K562 (cell line): ENCODE measurements at regions not wholly inside any gene's neighbourhood (a gene's known extent, or its start where the extent isn't known, plus 50 kb on each side); places are given as distances from the start of the nearest gene placed in this dataset.
A peak's percentile ranks its signal among the peaks of the same experiment; 100 is the strongest.

Source experiments
- ATAC-seq: fragments of 200-7000 bp; cut with Tn5 transposase; 3 replicates; pipeline ENCODE4 v1.9.1; 2020; ENCODE audit warnings: moderate library complexity
- BruUV-seq: library from RNA; stranded (reverse); fragments of 400-500 nt; replicated peaks from 2 replicates; lab custom pipeline; 2021; lab: Mats Ljungman, UMichigan
- CTCF ChIA-PET: fragments of 300-600 bp; formaldehyde crosslinking; extraction: SDS; loops from one replicate; lab custom pipeline; 2021; ENCODE audit warnings: low intra/inter-chr PET ratio; lab: Yijun Ruan, JAX
- POLR2A ChIA-PET: fragments of 300-600, 350-650 bp; sonication (Branson Sonifier 250); formaldehyde crosslinking; extraction: SDS; loops from one replicate; lab custom pipeline; 2021; ENCODE audit warnings: antibody characterized with exemption, inconsistent platforms; lab: Yijun Ruan, JAX
- DNase-seq, 4 experiments: peaks; one replicate each; pipeline versions ENCODE4 v3.0.0 to v3.0.0-alpha.2; 2011 to 2018; ENCODE audit warnings: low spot score in 3 of 4, mixed read lengths in 3 of 4; ENCODE audit errors: extremely low read depth in 1 of 4
- FAIRE-seq: peaks from 2 replicates; lab custom pipeline; 2011; peaks lifted over from hg19 to GRCh38; lab: Jason Lieb, UNC
- H2AFZ ChIP-seq: 2 replicates; pipeline ENCODE4 v1.6.0; 2011; ENCODE audit warnings: low read depth, low read length, control low read depth, inconsistent platforms
- H3K27ac ChIP-seq: fragments of 200-600 bp; 3 replicates; pipeline ENCODE4 v1.8.0; 2011; ENCODE audit warnings: low read depth, mild to moderate bottlenecking, control low read depth, inconsistent platforms, low read length, moderate library complexity, mixed read lengths; ENCODE audit errors: extremely low read depth
- H3K27me3 ChIP-seq, 2 experiments: fragments of 300-600 bp in 1 of 2; 2 replicates in 1 of 2; 3 replicates in 1 of 2; pipeline versions ENCODE4 v1.6.0 to v1.8.0; 2011; ENCODE audit warnings: inconsistent platforms in 2 of 2, low read length in 2 of 2, mild to moderate bottlenecking in 1 of 2, mixed read lengths in 1 of 2, moderate library complexity in 1 of 2; ENCODE audit not compliant: control insufficient read depth in 2 of 2, insufficient read depth in 2 of 2
- H3K36me3 ChIP-seq: fragments of 300-600 bp; 3 replicates; pipeline ENCODE4 v1.8.0; 2011; ENCODE audit warnings: mild to moderate bottlenecking, low read length, inconsistent platforms; ENCODE audit not compliant: control insufficient read depth, insufficient read depth
- H3K4me1 ChIP-seq, 2 experiments: fragments of 200-600 bp in 1 of 2; replicated peaks in 1 of 2; 2 replicates in 1 of 2; 3 replicates in 1 of 2; pipeline versions ENCODE4 v1.5.1 to v1.8.0; 2011; ENCODE audit warnings: inconsistent platforms in 2 of 2, low read length in 2 of 2, mild to moderate bottlenecking in 1 of 2, mixed read lengths in 1 of 2, moderate library complexity in 1 of 2; ENCODE audit not compliant: control insufficient read depth in 2 of 2, insufficient read depth in 2 of 2
- H3K4me2 ChIP-seq: 2 replicates; pipeline ENCODE4 v1.6.1; 2011; ENCODE audit warnings: low read length, control low read depth, inconsistent platforms, mixed read lengths; ENCODE audit not compliant: insufficient read depth
- H3K4me3 ChIP-seq: fragments of 200-600 bp; sonication (generic), shearing (Covaris generic); 2 replicates; pipeline ENCODE4 v1.5.1; 2016; ENCODE audit warnings: control low read depth, inconsistent platforms
- H3K79me2 ChIP-seq: fragments of 200-600 bp; 3 replicates; pipeline ENCODE4 v1.8.0; 2011; ENCODE audit warnings: low read length, inconsistent platforms; ENCODE audit not compliant: control insufficient read depth, insufficient read depth
- H3K9ac ChIP-seq, 2 experiments: 2 replicates each; pipeline versions ENCODE4 v1.6.0 to v1.6.1; 2011; ENCODE audit warnings: low read depth in 2 of 2, low read length in 2 of 2, control low read depth in 1 of 2, inconsistent platforms in 1 of 2, mild to moderate bottlenecking in 1 of 2, mixed read lengths in 1 of 2; ENCODE audit not compliant: insufficient read depth in 1 of 2
- H3K9me1 ChIP-seq: one replicate; pipeline ENCODE4 v1.6.0; 2011; ENCODE audit warnings: inconsistent platforms, mild to moderate bottlenecking, low read length, moderate library complexity; ENCODE audit not compliant: control insufficient read depth, insufficient read depth
- H3K9me3 ChIP-seq: replicated peaks from 2 replicates; pipeline ENCODE4 v1.5.1; 2011; ENCODE audit warnings: low read depth, low read length, inconsistent platforms; ENCODE audit not compliant: control insufficient read depth, insufficient read depth
- H4K20me1 ChIP-seq: replicated peaks from 2 replicates; pipeline ENCODE4 v1.6.1; 2011; ENCODE audit warnings: low read length, inconsistent platforms, mixed read lengths; ENCODE audit not compliant: control insufficient read depth, insufficient read depth
- CEBPB ChIP-seq: fragments of 450-650 bp; IDR thresholded peaks from 2 replicates; pipeline ENCODE4 v1.6.1; 2016; ENCODE audit warnings: missing genetic modification characterization, missing compliant biosample characterization
- CEBPG ChIP-seq, 3 experiments: fragments of 200-800 bp in 1 of 3; sonication (Bioruptor generic) in 1 of 3; sonication (generic) in 1 of 3; formaldehyde crosslinking in 1 of 3; IDR thresholded peaks in 2 of 3; conservative IDR thresholded peaks in 1 of 3; 2 replicates each; pipeline versions ENCODE4 v1.6.1 to v1.8.0; 2016 to 2022; ENCODE audit warnings: missing compliant biosample characterization in 2 of 3, missing genetic modification characterization in 2 of 3, mild to moderate bottlenecking in 1 of 3, missing genetic modification reagents in 1 of 3
- ESRRA ChIP-seq: fragments of 450-650 bp; IDR thresholded peaks from 2 replicates; pipeline ENCODE4 v1.6.1; 2014; ENCODE audit warnings: low read depth, mild to moderate bottlenecking, moderate library complexity, borderline replicate concordance
- GTF2B ChIP-seq: IDR thresholded peaks from 2 replicates; pipeline ENCODE4 v1.6.1; 2011; ENCODE audit not compliant: insufficient read length; ENCODE audit errors: extremely low read depth
- HDAC3 ChIP-seq: fragments of 450-650 bp; IDR thresholded peaks from 2 replicates; pipeline ENCODE4 v1.6.1; 2018; ENCODE audit warnings: borderline replicate concordance, mild to moderate bottlenecking, moderate library complexity; ENCODE audit not compliant: partially characterized antibody
- NR1H2 ChIP-seq: sonication (generic); formaldehyde crosslinking; IDR thresholded peaks from 2 replicates; pipeline ENCODE4 v1.4.0; 2020; ENCODE audit warnings: mild to moderate bottlenecking, missing genetic modification reagents
- TEAD4 ChIP-seq, 2 experiments: sonication (generic) in 1 of 2; formaldehyde crosslinking in 1 of 2; IDR thresholded peaks; 2 replicates each; pipeline versions ENCODE4 v1.6.1 to v1.8.0; 2012 to 2022; ENCODE audit warnings: borderline replicate concordance in 1 of 2, inconsistent platforms in 1 of 2, low read length in 1 of 2, mild to moderate bottlenecking in 1 of 2, missing genetic modification reagents in 1 of 2
- WGBS: fragments of 100-300 bp; shearing (Covaris generic); methylation state at CpG from one replicate; pipeline ENCODE4 v1.1.6; 2016; ENCODE audit warnings: low coverage, mixed read lengths; ENCODE audit not compliant: insufficient coverage; ENCODE audit errors: missing lambda C conversion rate; 5-methylcytosine and 5-hydroxymethylcytosine counted together
- in situ Hi-C: fragments of 300-500 bp; cut with MboI; formaldehyde crosslinking; loops from 4 replicates; pipeline ENCODE4 v1.15.0; 2018; ENCODE audit warnings: inconsistent platforms, mixed read lengths
- intact Hi-C: fragments of 100-400 bp; cut with micrococcal nuclease; formaldehyde crosslinking; loops from 2 replicates; pipeline ENCODE4 v1.14.2; 2022

DNA sequence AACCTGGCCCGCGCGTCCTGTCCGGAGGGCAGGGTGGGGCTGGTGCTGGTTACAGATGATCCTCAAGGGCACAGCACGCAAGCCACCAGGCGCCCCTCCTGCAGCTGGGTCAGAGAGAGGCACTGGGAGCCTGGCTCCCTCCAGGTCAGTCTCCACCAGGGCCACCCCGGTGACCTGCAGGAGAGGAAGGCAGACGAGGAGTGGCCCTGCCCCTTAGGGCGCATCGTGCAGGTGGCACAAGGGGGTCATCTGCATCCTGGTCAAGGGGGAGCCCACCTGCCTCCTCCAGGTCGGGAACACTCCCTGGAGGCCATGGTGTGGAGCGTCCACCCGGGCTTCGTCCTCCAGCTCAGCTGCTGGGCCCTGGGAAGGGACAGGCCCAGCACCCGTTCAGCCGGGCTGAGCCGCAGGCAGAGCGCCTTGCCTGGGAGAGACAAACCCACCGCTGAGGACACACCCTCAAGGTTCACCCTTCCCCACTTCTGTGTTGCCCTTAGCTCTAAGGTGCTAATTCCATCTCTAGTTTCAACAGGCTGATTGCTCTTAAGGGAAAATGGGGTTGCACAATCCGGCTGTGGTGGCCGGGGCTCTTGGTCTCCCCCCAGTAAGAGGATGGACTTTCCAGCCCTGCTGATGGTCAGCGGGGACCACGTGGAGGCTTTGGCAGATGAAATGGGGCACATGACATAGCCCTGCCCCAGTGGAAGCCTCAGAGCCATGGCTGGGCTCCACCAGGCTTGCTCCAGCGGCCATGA is 63.2 kb downstream of the SIK1 start:
- FAIRE-seq = no peak
- no peak overlapping the region for H3K4me2 ChIP-seq

More for the DNA sequence above, 63.2 kb downstream of the SIK1 start:
- no peaks in the 10 kb centered on the region for H3K36me3 ChIP-seq
- H4K20me1 ChIP-seq = 0 out of 2 replicates have a peak, but pooled peaks cover 15% of the 10 kb centered on the region
- H3K4me1 ChIP-seq = peaks cover 0 to 38% of the 10 kb centered on the region in 2 experiments; a peak in 3 of 5 replicates
- CTCF ChIA-PET = no interaction called here
- no peak overlapping the region for H3K27ac ChIP-seq
- intact Hi-C loops = no loop called here
- no peaks in the 10 kb centered on the region for H3K9me3 ChIP-seq
- H3K4me3 ChIP-seq = no peak overlapping the region
- H3K79me2 ChIP-seq = no peaks in the 10 kb centered on the region
- peaks cover 62 to 99% of the 10 kb centered on the region in 2 experiments for H3K27me3 ChIP-seq
- H2AFZ ChIP-seq = no peak overlapping the region
- no peaks in the 10 kb centered on the region for H3K9me1 ChIP-seq
- no peak for ATAC-seq
- TF ChIP-seq NR1H2 (CRISPR knock-in tag) (no peak), TEAD4 (IDR thresholded peaks at IDR 0.05; ENCODE audit: low read length) (no peak), TEAD4 (CRISPR knock-in tag; IDR thresholded peaks at IDR 0.05; ENCODE audit: borderline replicate concordance) (0 out of 2 replicates have a peak, but pooled peaks have one; percentile 18), GTF2B (no peak), ESRRA (no peak), CEBPG (CRISPR knock-in tag; IDR thresholded peaks at IDR 0.05) (no peak), CEBPG (tag; conservative IDR thresholded peaks at IDR 0.05 in 1 of 2, IDR thresholded peaks at IDR 0.05 in 1 of 2) (peak; percentile 26 to 51; a peak in 2 of 4 replicates), HDAC3 (no peak), CEBPB (tag) (peak; percentile 63)
- in situ Hi-C loops = no loop called here
- no TSS peak for BruUV-seq
- H3K9ac ChIP-seq = no peak overlapping the region
- WGBS = 8% methylated on average over 24 of the region's 24 CpGs
- POLR2A ChIA-PET = interaction anchor here (0.6 kb wide), 1 partner anchor 306 kb away, joined by 4 read pairs; no protein-coding TSS in a partner anchor
- DNase-seq = no peak
